ENCODE measurements at regions not wholly inside any gene's neighbourhood (a gene's known extent, or its start where the extent isn't known, plus 50 kb on each side); places are given as distances from the start of the nearest gene placed in this dataset.

GRCh38 chr1:4951601-4952000 lies 297.2 kb downstream of the AJAP1 start:
- Histone ChIP-seq H3K4me3 (ENCODE audit: low read depth in 1 of 2, low read length in 2 of 2) (no peak overlapping the region), H3K27me3 (ENCODE audit: low read depth, low read length) (no peaks in the 10 kb centered on the region), H3K27ac (ENCODE audit: low read length) (no peak overlapping the region), H3K9me3 (ENCODE audit: control insufficient read depth in 1 of 2, low read length in 2 of 2) (peaks cover 8 to 11% of the 10 kb centered on the region in 2 donors), H3K36me3 (ENCODE audit: control insufficient read depth in 1 of 2, insufficient read depth in 2 of 2, low read length in 2 of 2) (no peaks in the 10 kb centered on the region), H3K4me1 (ENCODE audit: control insufficient read depth in 1 of 2, insufficient read depth in 2 of 2, low read length in 2 of 2) (no peaks in the 10 kb centered on the region)

- H3K4me1 ChIP-seq (ENCODE audit: control insufficient read depth in 1 of 2, insufficient read depth in 2 of 2, low read length in 2 of 2), result no peaks in the 10 kb centered on the region
- no peak overlapping the region for H3K27ac ChIP-seq (ENCODE audit: low read length)
- no peak overlapping the region for H3K4me3 ChIP-seq (ENCODE audit: low read depth in 1 of 2, low read length in 2 of 2)
- no peaks in the 10 kb centered on the region for H3K27me3 ChIP-seq (ENCODE audit: low read depth, low read length)
- H3K36me3 ChIP-seq (ENCODE audit: control insufficient read depth in 1 of 2, insufficient read depth in 2 of 2, low read length in 2 of 2), result no peaks in the 10 kb centered on the region
- no peaks in the 10 kb centered on the region for H3K9me3 ChIP-seq (ENCODE audit: control insufficient read depth in 1 of 2, low read length in 2 of 2)
These were observed 291.9 kb downstream of the AJAP1 start for GRCh38 chr1:4946343-4946742.

- no peaks in the 10 kb centered on the region for H3K4me1 ChIP-seq (ENCODE audit: control insufficient read depth in 1 of 2, insufficient read depth in 2 of 2, low read length in 2 of 2)
These were observed 290.5 kb downstream of the AJAP1 start for GRCh38 chr1:4944911-4945310.

GRCh38 chr1:4944072-4944471 lies 289.7 kb downstream of the AJAP1 start:
- H3K27ac ChIP-seq (ENCODE audit: low read length), result no peak overlapping the region
- no peaks in the 10 kb centered on the region for H3K27me3 ChIP-seq (ENCODE audit: low read depth, low read length)

More at GRCh38 chr1:4944911-4945310, 290.5 kb downstream of the AJAP1 start:
- H3K36me3 ChIP-seq (ENCODE audit: control insufficient read depth in 1 of 2, insufficient read depth in 2 of 2, low read length in 2 of 2), result no peaks in the 10 kb centered on the region
- no peak overlapping the region for H3K27ac ChIP-seq (ENCODE audit: low read length)
- no peak overlapping the region for H3K4me3 ChIP-seq (ENCODE audit: low read depth in 1 of 2, low read length in 2 of 2)
- no peaks in the 10 kb centered on the region for H3K27me3 ChIP-seq (ENCODE audit: low read depth, low read length)
- H3K9me3 ChIP-seq (ENCODE audit: control insufficient read depth in 1 of 2, low read length in 2 of 2), result no peaks in the 10 kb centered on the region

GRCh38 chr1:4939266-4939665 lies 284.9 kb downstream of the AJAP1 start:
- no peaks in the 10 kb centered on the region for H3K27me3 ChIP-seq (ENCODE audit: low read depth, low read length)
- H3K9me3 ChIP-seq (ENCODE audit: control insufficient read depth in 1 of 2, low read length in 2 of 2), result peaks cover 0 to 3% of the 10 kb centered on the region in 2 donors
- no peak overlapping the region for H3K4me3 ChIP-seq (ENCODE audit: low read depth in 1 of 2, low read length in 2 of 2)
- H3K27ac ChIP-seq (ENCODE audit: low read length), result no peak overlapping the region
- H3K36me3 ChIP-seq (ENCODE audit: control insufficient read depth in 1 of 2, insufficient read depth in 2 of 2, low read length in 2 of 2), result no peaks in the 10 kb centered on the region
- no peaks in the 10 kb centered on the region for H3K4me1 ChIP-seq (ENCODE audit: control insufficient read depth in 1 of 2, insufficient read depth in 2 of 2, low read length in 2 of 2)

More at GRCh38 chr1:4944072-4944471, 289.7 kb downstream of the AJAP1 start:
- Histone ChIP-seq H3K36me3 (ENCODE audit: control insufficient read depth in 1 of 2, insufficient read depth in 2 of 2, low read length in 2 of 2) (no peaks in the 10 kb centered on the region), H3K4me1 (ENCODE audit: control insufficient read depth in 1 of 2, insufficient read depth in 2 of 2, low read length in 2 of 2) (no peaks in the 10 kb centered on the region), H3K4me3 (ENCODE audit: low read depth in 1 of 2, low read length in 2 of 2) (no peak overlapping the region), H3K9me3 (ENCODE audit: control insufficient read depth in 1 of 2, low read length in 2 of 2) (peaks cover 0 to 3% of the 10 kb centered on the region in 2 donors)

GRCh38 chr1:4937876-4938534 lies 283.6 kb downstream of the AJAP1 start:
- H3K27me3 ChIP-seq (ENCODE audit: low read depth, low read length), result no peaks in the 10 kb centered on the region
- no peak overlapping the region for H3K4me3 ChIP-seq (ENCODE audit: low read depth in 1 of 2, low read length in 2 of 2)
- no peaks in the 10 kb centered on the region for H3K36me3 ChIP-seq (ENCODE audit: control insufficient read depth in 1 of 2, insufficient read depth in 2 of 2, low read length in 2 of 2)
- no peaks in the 10 kb centered on the region for H3K4me1 ChIP-seq (ENCODE audit: control insufficient read depth in 1 of 2, insufficient read depth in 2 of 2, low read length in 2 of 2)
- H3K27ac ChIP-seq (ENCODE audit: low read length), result no peak overlapping the region
- H3K9me3 ChIP-seq (ENCODE audit: control insufficient read depth in 1 of 2, low read length in 2 of 2), result peaks cover 0 to 3% of the 10 kb centered on the region in 2 donors

GRCh38 chr1:4935807-4936206 lies 281.4 kb downstream of the AJAP1 start:
- no peak overlapping the region for H3K4me3 ChIP-seq (ENCODE audit: low read depth in 1 of 2, low read length in 2 of 2)
- H3K36me3 ChIP-seq (ENCODE audit: control insufficient read depth in 1 of 2, insufficient read depth in 2 of 2, low read length in 2 of 2), result no peaks in the 10 kb centered on the region
- H3K27me3 ChIP-seq (ENCODE audit: low read depth, low read length), result no peaks in the 10 kb centered on the region
- H3K27ac ChIP-seq (ENCODE audit: low read length), result no peak overlapping the region
- no peaks in the 10 kb centered on the region for H3K4me1 ChIP-seq (ENCODE audit: control insufficient read depth in 1 of 2, insufficient read depth in 2 of 2, low read length in 2 of 2)
- H3K9me3 ChIP-seq (ENCODE audit: control insufficient read depth in 1 of 2, low read length in 2 of 2), result peaks cover 0 to 3% of the 10 kb centered on the region in 2 donors

- H3K4me1 ChIP-seq (ENCODE audit: control insufficient read depth in 1 of 2, insufficient read depth in 2 of 2, low read length in 2 of 2), result no peaks in the 10 kb centered on the region
- H3K27me3 ChIP-seq (ENCODE audit: low read depth, low read length), result no peaks in the 10 kb centered on the region
- H3K27ac ChIP-seq (ENCODE audit: low read length), result no peak overlapping the region
- no peaks in the 10 kb centered on the region for H3K36me3 ChIP-seq (ENCODE audit: control insufficient read depth in 1 of 2, insufficient read depth in 2 of 2, low read length in 2 of 2)
- no peaks in the 10 kb centered on the region for H3K9me3 ChIP-seq (ENCODE audit: control insufficient read depth in 1 of 2, low read length in 2 of 2)
- H3K4me3 ChIP-seq (ENCODE audit: low read depth in 1 of 2, low read length in 2 of 2), result no peak overlapping the region
These were observed 278.8 kb downstream of the AJAP1 start for GRCh38 chr1:4933232-4933631.

- no peak overlapping the region for H3K4me3 ChIP-seq (ENCODE audit: low read depth in 1 of 2, low read length in 2 of 2)
- H3K4me1 ChIP-seq (ENCODE audit: control insufficient read depth in 1 of 2, insufficient read depth in 2 of 2, low read length in 2 of 2), result no peaks in the 10 kb centered on the region
- H3K27me3 ChIP-seq (ENCODE audit: low read depth, low read length), result no peaks in the 10 kb centered on the region
- H3K36me3 ChIP-seq (ENCODE audit: control insufficient read depth in 1 of 2, insufficient read depth in 2 of 2, low read length in 2 of 2), result no peaks in the 10 kb centered on the region
- no peak overlapping the region for H3K27ac ChIP-seq (ENCODE audit: low read length)
- H3K9me3 ChIP-seq (ENCODE audit: control insufficient read depth in 1 of 2, low read length in 2 of 2), result no peaks in the 10 kb centered on the region
These were observed 278.1 kb downstream of the AJAP1 start for GRCh38 chr1:4932311-4933030.

GRCh38 chr1:4931486-4931885 lies 277.1 kb downstream of the AJAP1 start:
- no peaks in the 10 kb centered on the region for H3K27me3 ChIP-seq (ENCODE audit: low read depth, low read length)
- H3K27ac ChIP-seq (ENCODE audit: low read length), result no peak overlapping the region
- H3K4me3 ChIP-seq (ENCODE audit: low read depth in 1 of 2, low read length in 2 of 2), result no peak overlapping the region

GRCh38 chr1:4928186-4928585 lies 273.8 kb downstream of the AJAP1 start:
- no peaks in the 10 kb centered on the region for H3K9me3 ChIP-seq (ENCODE audit: control insufficient read depth in 1 of 2, low read length in 2 of 2)
- H3K4me3 ChIP-seq (ENCODE audit: low read depth in 1 of 2, low read length in 2 of 2), result no peak overlapping the region
- no peak overlapping the region for H3K27ac ChIP-seq (ENCODE audit: low read length)
- no peaks in the 10 kb centered on the region for H3K36me3 ChIP-seq (ENCODE audit: control insufficient read depth in 1 of 2, insufficient read depth in 2 of 2, low read length in 2 of 2)
- no peaks in the 10 kb centered on the region for H3K4me1 ChIP-seq (ENCODE audit: control insufficient read depth in 1 of 2, insufficient read depth in 2 of 2, low read length in 2 of 2)
- H3K27me3 ChIP-seq (ENCODE audit: low read depth, low read length), result no peaks in the 10 kb centered on the region

More at GRCh38 chr1:4931486-4931885, 277.1 kb downstream of the AJAP1 start:
- Histone ChIP-seq H3K36me3 (ENCODE audit: control insufficient read depth in 1 of 2, insufficient read depth in 2 of 2, low read length in 2 of 2) (no peaks in the 10 kb centered on the region), H3K9me3 (ENCODE audit: control insufficient read depth in 1 of 2, low read length in 2 of 2) (no peaks in the 10 kb centered on the region), H3K4me1 (ENCODE audit: control insufficient read depth in 1 of 2, insufficient read depth in 2 of 2, low read length in 2 of 2) (no peaks in the 10 kb centered on the region)

Data from muscle layer of duodenum (tissue), 2 donors.